Esophagus muscularis mucosa (tissue), 4 donors: ENCODE measurements at regions not wholly inside any gene's neighbourhood (a gene's known extent, or its start where the extent isn't known, plus 50 kb on each side); places are given as distances from the start of the nearest gene placed in this dataset.

Experiments
- DNase-seq: peaks from one replicate; pipeline ENCODE4 v3.0.0-alpha.2; 2017; ENCODE audit errors: extremely low spot score
- H3K27ac ChIP-seq, 4 donors: fragments of 200-600 bp; sonication (generic); replicated peaks in 1 of 4; 1 replicate in 3 of 4; 2 replicates in 1 of 4; pipeline ENCODE4 v1.5.1; 2016 to 2019; ENCODE audit warnings: mild to moderate bottlenecking in 1 of 4
- H3K27me3 ChIP-seq, 4 donors: fragments of 200-600 bp; sonication (generic); one replicate each; pipeline versions ENCODE4 v1.5.1 to v1.6.0; 2016 to 2019
- H3K36me3 ChIP-seq, 4 donors: fragments of 200-600 bp; sonication (generic); one replicate each; pipeline ENCODE4 v1.5.1; 2016 to 2019
- H3K4me1 ChIP-seq, 4 donors: fragments of 200-600 bp; sonication (generic); one replicate each; pipeline ENCODE4 v1.5.1; 2016 to 2019
- H3K4me3 ChIP-seq, 4 donors: fragments of 200-600 bp; sonication (generic); 1 replicate in 2 of 4; 2 replicates in 2 of 4; pipeline ENCODE4 v1.5.1; 2016 to 2019; ENCODE audit warnings: mild to moderate bottlenecking in 4 of 4, moderate library complexity in 1 of 4
- H3K9me3 ChIP-seq, 4 donors: fragments of 200-600 bp; sonication (generic); 1 replicate in 3 of 4; 2 replicates in 1 of 4; pipeline ENCODE4 v1.5.1; 2016 to 2019
- CTCF ChIP-seq, 3 experiments: fragments of 200-600 bp in 2 of 3; fragments of 450-650 bp in 1 of 3; sonication (generic) in 2 of 3; IDR thresholded peaks; one replicate each; pipeline ENCODE4 v1.5.1; 2017 to 2019; ENCODE audit warnings: antibody characterized with exemption in 3 of 3, mild to moderate bottlenecking in 2 of 3, moderate library complexity in 1 of 3
- EP300 ChIP-seq: sonication (generic); formaldehyde crosslinking; IDR thresholded peaks from one replicate; pipeline ENCODE4 v1.6.1; 2017; ENCODE audit warnings: antibody characterized with exemption
- POLR2A ChIP-seq: fragments of 450-650 bp; IDR thresholded peaks from one replicate; pipeline ENCODE4 v1.6.1; 2017; ENCODE audit warnings: antibody characterized with exemption, moderate library complexity, mild to moderate bottlenecking, low read depth
- POLR2AphosphoS5 ChIP-seq, 2 donors: sonication (generic); formaldehyde crosslinking; IDR thresholded peaks; one replicate each; pipeline ENCODE4 v1.6.1; 2017; ENCODE audit warnings: antibody characterized with exemption in 2 of 2
- WGBS: methylation state at CpG from one replicate; pipeline ENCODE4 v1.1.5; 2018; 5-methylcytosine and 5-hydroxymethylcytosine counted together
- intact Hi-C: fragments of 100-400 bp; cut with DNase I; formaldehyde crosslinking; loops from one replicate; pipeline ENCODE4 v1.15.1; 2023

- Histone ChIP-seq H3K4me3 (no peak overlapping the region), H3K36me3 (no peaks in the 10 kb centered on the region), H3K27me3 (no peaks in the 10 kb centered on the region), H3K4me1 (no peaks in the 10 kb centered on the region), H3K9me3 (no peaks in the 10 kb centered on the region), H3K27ac (no peak overlapping the region)
- intact Hi-C loops, result no loop called here
- DNase-seq, result no peak
- TF ChIP-seq POLR2A (no peak), EP300 (no peak)
Measured at GRCh38 chr3:61446341-61446740, 115.0 kb upstream of the PTPRG start.

GRCh38 chr3:61448378-61448777 lies 113.0 kb upstream of the PTPRG start:
- Histone ChIP-seq H3K27me3 (no peaks in the 10 kb centered on the region), H3K9me3 (no peaks in the 10 kb centered on the region), H3K4me3 (no peak overlapping the region), H3K27ac (no peak overlapping the region), H3K4me1 (no peaks in the 10 kb centered on the region), H3K36me3 (no peaks in the 10 kb centered on the region)
- 86% methylated on average over 2 of the region's 2 CpGs for WGBS
- no peak for DNase-seq
- intact Hi-C loops, result no loop called here
- no peak for TF ChIP-seq POLR2A
- no peak for TF ChIP-seq CTCF (IDR thresholded peaks at IDR 0.05)
- no peak for TF ChIP-seq POLR2AphosphoS5 (IDR thresholded peaks at IDR 0.05)
- TF ChIP-seq EP300, result no peak

GRCh38 chr3:61449327-61450040 lies 111.9 kb upstream of the PTPRG start:
- 92% methylated on average over 3 of the region's 3 CpGs for WGBS
- intact Hi-C loops, result no loop called here
- Histone ChIP-seq H3K27me3 (no peaks in the 10 kb centered on the region), H3K27ac (no peak overlapping the region), H3K4me3 (no peak overlapping the region), H3K9me3 (no peaks in the 10 kb centered on the region), H3K36me3 (no peaks in the 10 kb centered on the region), H3K4me1 (no peaks in the 10 kb centered on the region)
- no peak for DNase-seq
- TF ChIP-seq POLR2A (no peak), CTCF (IDR thresholded peaks at IDR 0.05) (no peak), EP300 (no peak), POLR2AphosphoS5 (IDR thresholded peaks at IDR 0.05) (no peak)

GRCh38 chr3:61450866-61451265 lies 110.5 kb upstream of the PTPRG start:
- Histone ChIP-seq H3K4me3 (no peak overlapping the region), H3K27ac (no peak overlapping the region), H3K36me3 (no peaks in the 10 kb centered on the region), H3K4me1 (no peaks in the 10 kb centered on the region), H3K9me3 (no peaks in the 10 kb centered on the region), H3K27me3 (no peaks in the 10 kb centered on the region)
- WGBS, result 37% methylated on average over 2 of the region's 2 CpGs
- TF ChIP-seq EP300, result no peak
- no peak for TF ChIP-seq POLR2AphosphoS5 (IDR thresholded peaks at IDR 0.05)
- no peak for TF ChIP-seq CTCF (IDR thresholded peaks at IDR 0.05)
- TF ChIP-seq POLR2A, result no peak
- DNase-seq, result no peak
- intact Hi-C loops, result no loop called here

- H3K4me1 ChIP-seq, result no peaks in the 10 kb centered on the region
- TF ChIP-seq POLR2A, result no peak
- TF ChIP-seq EP300, result no peak
- no peak for TF ChIP-seq CTCF (IDR thresholded peaks at IDR 0.05)
- no peak for TF ChIP-seq POLR2AphosphoS5 (IDR thresholded peaks at IDR 0.05)
- H3K9me3 ChIP-seq, result peaks cover 0 to 3% (median 0%) of the 10 kb centered on the region in 4 donors
- no peak overlapping the region for H3K4me3 ChIP-seq
- no peaks in the 10 kb centered on the region for H3K36me3 ChIP-seq
- no peak overlapping the region for H3K27ac ChIP-seq
- H3K27me3 ChIP-seq, result no peaks in the 10 kb centered on the region
- 96% methylated on average over 4 of the region's 4 CpGs for WGBS
- no peak for DNase-seq
- intact Hi-C loops, result no loop called here
Measured at GRCh38 chr3:61451841-61452240, 109.5 kb upstream of the PTPRG start.
